Activated T-cell treated with anti-CD3 and anti-CD28 coated beads, Interleukin-2, amount 50 U/mL, for 72 hours (primary cell): ENCODE measurements at regions not wholly inside any gene's neighbourhood (a gene's known extent, or its start where the extent isn't known, plus 50 kb on each side); places are given as distances from the start of the nearest gene placed in this dataset.
"Not testable (repeated sequence)": the region's sequence is repeated elsewhere in the genome, so short reads cannot be mapped to it uniquely, and the experiment has no call there.

ENCODE experiments used
- ATAC-seq, 2 donors: fragments of 150-1000 bp; cut with Tn5 transposase; replicated peaks in 1 of 2; 2 replicates each; pipeline ENCODE4 v1.10.0; 2021; ENCODE audit warnings: moderate library complexity in 2 of 2, mild to moderate bottlenecking in 1 of 2
- DNase-seq, 2 donors: peaks; one replicate each; pipeline ENCODE4 v3.0.0; 2021 to 2022; ENCODE audit warnings: mixed read lengths in 1 of 2
- H3K27ac Mint-ChIP-seq: one replicate; pipeline ENCODE4 v1.8.0; 2022; ENCODE audit warnings: mild to moderate bottlenecking, moderate library complexity, mixed read lengths
- H3K27me3 Mint-ChIP-seq: one replicate; pipeline ENCODE4 v1.8.0; 2022; ENCODE audit warnings: low read depth, mixed read lengths
- H3K36me3 Mint-ChIP-seq, 2 donors: one replicate each; pipeline ENCODE4 v1.8.0; 2022; ENCODE audit warnings: mixed read lengths in 2 of 2, mild to moderate bottlenecking in 1 of 2; ENCODE audit not compliant: insufficient read depth in 2 of 2
- H3K4me1 Mint-ChIP-seq: one replicate; pipeline ENCODE4 v1.8.0; 2022; ENCODE audit warnings: low read depth, mixed read lengths
- H3K4me3 Mint-ChIP-seq, 2 donors: one replicate each; pipeline ENCODE4 v1.8.0; 2022; ENCODE audit warnings: mild to moderate bottlenecking in 2 of 2, mixed read lengths in 2 of 2, moderate library complexity in 2 of 2
- H3K9me3 Mint-ChIP-seq, 2 donors: one replicate each; pipeline ENCODE4 v1.8.0; 2022; ENCODE audit warnings: mixed read lengths in 2 of 2

DNA sequence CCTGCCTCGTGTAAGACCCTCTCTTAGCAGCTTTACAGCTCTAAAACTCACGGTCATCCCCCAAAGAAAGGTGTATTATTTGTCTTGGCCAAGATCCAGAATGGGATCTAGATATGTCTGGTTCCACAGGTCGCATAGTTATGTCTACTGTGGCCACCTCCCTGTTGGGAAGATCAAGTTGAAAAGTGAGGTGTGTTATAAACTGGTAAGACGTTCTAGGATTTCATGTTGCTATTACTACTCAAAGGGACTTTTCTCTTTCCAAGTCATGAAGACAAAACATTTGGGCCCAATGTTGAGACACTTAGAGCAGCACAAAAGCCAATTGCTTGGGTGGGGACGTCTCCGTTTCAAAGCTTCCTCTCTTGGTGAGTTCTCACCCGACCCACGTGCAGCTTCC, 766.0 kb downstream of the RNF144A start:
- Mint-ChIP-seq H3K9me3 (peaks cover 0 to 4% of the 10 kb centered on the region in 2 donors), H3K4me1 (peaks cover 26% of the 10 kb centered on the region), H3K27me3 (no peaks in the 10 kb centered on the region), H3K27ac (no peak overlapping the region), H3K36me3 (peaks cover 0 to 3% of the 10 kb centered on the region in 2 donors), H3K4me3 (no peak overlapping the region)
- no peak for DNase-seq
- no peak for ATAC-seq

DNA sequence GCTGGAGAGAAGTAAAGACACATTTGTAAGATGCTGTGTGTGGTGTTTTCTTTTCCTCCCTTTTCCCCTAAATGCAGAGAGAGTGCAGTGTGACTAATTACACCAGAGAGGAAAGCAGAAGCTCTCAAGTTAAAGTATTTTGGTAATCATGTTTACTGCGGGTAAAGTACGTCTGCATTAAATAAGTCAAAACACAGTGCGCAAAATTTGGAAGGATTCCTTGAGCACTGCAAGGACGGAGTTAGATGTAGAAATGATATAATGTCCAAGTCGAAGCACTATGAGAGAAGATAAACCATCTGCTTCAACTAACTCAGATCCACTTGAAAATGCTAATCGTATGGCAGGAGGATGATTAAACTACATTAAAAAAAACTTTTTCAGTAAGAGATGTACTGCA, 766.5 kb downstream of the RNF144A start:
- ATAC-seq (no peak), DNase-seq (no peak)
- Mint-ChIP-seq H3K36me3 (no peaks in the 10 kb centered on the region), H3K4me1 (peaks cover 21% of the 10 kb centered on the region), H3K27ac (no peak overlapping the region), H3K4me3 (no peak overlapping the region), H3K27me3 (no peaks in the 10 kb centered on the region), H3K9me3 (peaks cover 0 to 1% of the 10 kb centered on the region in 2 donors)

DNA sequence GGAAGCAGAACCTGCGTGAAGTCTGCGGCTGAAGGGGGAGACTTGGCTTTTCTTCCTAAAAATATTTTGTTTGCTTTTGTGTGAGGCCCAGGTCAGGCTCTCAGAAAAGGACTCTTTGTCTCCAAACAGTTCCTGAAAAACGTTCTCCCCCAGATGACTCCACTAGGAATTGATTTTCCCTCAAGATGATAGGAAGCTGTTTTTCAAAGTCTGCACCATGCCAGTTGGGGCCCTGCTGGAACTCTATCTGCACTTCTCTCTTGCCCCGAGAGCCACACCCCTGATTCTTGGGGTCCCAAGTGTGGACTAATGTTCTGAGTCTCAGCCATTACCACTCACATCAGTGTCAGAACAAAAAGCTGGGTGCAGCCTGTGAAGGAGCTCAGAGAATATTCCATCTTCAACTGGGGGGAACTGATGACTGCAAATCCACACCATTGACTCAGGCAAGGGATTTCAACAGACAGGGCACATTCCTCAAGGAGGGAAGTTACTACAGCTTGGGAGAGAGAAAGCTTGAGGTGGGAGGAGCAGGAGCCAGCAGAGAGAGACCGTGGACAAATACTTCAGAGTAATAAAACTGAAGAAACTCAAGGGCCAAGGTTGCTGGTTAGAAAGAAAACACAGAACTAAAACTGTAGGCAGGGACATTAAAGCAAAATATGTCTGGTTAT, 768.3 kb downstream of the RNF144A start:
- Mint-ChIP-seq H3K4me1 (peaks cover 4% of the 10 kb centered on the region), H3K36me3 (no peaks in the 10 kb centered on the region), H3K27me3 (no peaks in the 10 kb centered on the region), H3K9me3 (peaks cover 0 to 1% of the 10 kb centered on the region in 2 donors), H3K27ac (no peak overlapping the region), H3K4me3 (no peak overlapping the region)
- ATAC-seq (no peak), DNase-seq (no peak)

DNA sequence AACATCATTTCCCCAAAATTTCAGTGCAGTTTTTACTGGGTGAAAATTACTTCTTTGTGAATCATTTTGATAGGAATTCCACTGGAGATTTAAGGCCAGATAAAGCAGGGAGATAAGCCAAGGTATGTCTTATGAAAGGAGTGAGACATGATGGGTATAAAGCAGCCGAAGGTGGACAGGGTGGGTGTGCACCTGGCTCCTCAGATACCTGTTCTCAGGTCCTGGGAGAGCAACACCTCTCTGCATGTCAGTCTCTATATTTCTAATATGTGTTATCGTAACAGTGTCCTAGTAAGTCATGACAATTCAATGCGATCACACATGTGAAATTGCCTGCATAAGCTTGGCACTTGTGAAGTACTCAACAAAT, 768.8 kb downstream of the RNF144A start:
- H3K27me3 Mint-ChIP-seq: no peaks in the 10 kb centered on the region
- H3K4me3 Mint-ChIP-seq: no peak overlapping the region
- DNase-seq (no peak), ATAC-seq (no peak)
- no peak overlapping the region for H3K27ac Mint-ChIP-seq
- peaks cover 0 to 1% of the 10 kb centered on the region in 2 donors for H3K9me3 Mint-ChIP-seq
- H3K36me3 Mint-ChIP-seq: no peaks in the 10 kb centered on the region
- H3K4me1 Mint-ChIP-seq: peaks cover 4% of the 10 kb centered on the region

DNA sequence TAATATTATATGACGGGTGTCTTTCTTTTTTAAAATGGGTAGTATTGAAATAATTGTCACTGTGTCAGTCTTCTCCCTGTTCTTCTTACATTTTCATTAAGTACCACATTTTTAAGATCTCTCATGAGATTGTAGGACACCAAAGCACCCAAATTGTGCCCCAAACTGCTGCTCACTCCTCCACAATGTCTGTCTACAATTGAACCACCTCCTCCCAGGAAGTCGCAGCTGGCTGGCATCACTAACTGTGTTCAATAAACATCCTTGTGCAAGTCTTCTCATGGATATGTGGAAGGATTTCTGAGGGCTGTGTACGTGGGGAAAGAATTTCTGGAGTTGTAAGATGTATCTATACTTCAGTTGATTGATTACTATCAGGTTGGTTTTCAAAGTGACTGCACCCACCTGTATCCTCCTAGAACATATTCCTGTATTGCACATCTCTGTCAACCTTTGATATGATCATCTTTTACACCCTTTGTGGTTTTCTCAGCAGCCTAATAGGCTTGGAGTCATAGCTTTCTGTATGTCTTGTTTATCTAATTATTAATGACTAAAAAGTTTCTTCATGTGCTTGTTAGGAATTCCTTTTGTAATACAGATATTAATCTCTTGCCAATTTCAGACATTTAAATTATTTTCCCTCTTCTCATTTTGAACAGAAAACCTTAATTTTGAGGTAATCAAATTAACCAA, 774.9 kb downstream of the RNF144A start:
- H3K27me3 Mint-ChIP-seq: no peaks in the 10 kb centered on the region
- no peak for ATAC-seq
- H3K4me3 Mint-ChIP-seq: peak overlapping the region; percentile 27 to 32
- no peak for DNase-seq
- H3K27ac Mint-ChIP-seq: peak overlapping the region; percentile 43
- H3K36me3 Mint-ChIP-seq: peaks cover 0 to 5% of the 10 kb centered on the region in 2 donors
- H3K9me3 Mint-ChIP-seq: peaks cover 1 to 2% of the 10 kb centered on the region in 2 donors
- peaks cover 42% of the 10 kb centered on the region for H3K4me1 Mint-ChIP-seq

DNA sequence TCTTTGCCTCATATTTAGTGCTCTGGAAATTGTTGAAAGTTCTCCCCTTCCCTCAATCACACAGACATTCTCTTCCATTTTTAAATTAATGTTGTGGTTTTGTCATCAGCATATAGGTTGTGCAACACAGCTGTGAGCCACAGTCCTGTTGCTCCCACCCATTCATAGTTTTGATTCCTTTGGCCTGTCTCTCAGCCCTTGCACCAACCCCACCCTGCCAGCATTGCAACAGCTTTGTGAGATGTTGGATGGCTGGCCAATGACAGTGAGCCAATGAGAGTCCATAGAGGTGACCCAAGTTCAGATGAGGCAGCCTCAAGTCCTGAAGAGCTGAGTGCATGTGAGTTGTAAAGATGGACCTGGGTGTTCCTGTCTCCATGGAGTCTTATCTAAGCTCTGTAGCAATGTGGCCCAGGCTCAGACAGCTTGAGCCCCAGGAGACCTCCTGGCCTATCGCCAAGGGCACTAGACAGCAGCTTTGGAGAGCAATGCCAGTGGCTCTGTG, 775.5 kb downstream of the RNF144A start:
- Mint-ChIP-seq H3K9me3 (peaks cover 0 to 2% of the 10 kb centered on the region in 2 donors), H3K27ac (peak overlapping the region; percentile 43), H3K4me1 (peaks cover 42% of the 10 kb centered on the region), H3K36me3 (peaks cover 0 to 5% of the 10 kb centered on the region in 2 donors), H3K27me3 (no peaks in the 10 kb centered on the region), H3K4me3 (peak overlapping the region; percentile 23 to 32)
- no peak for DNase-seq
- ATAC-seq: no peak

DNA sequence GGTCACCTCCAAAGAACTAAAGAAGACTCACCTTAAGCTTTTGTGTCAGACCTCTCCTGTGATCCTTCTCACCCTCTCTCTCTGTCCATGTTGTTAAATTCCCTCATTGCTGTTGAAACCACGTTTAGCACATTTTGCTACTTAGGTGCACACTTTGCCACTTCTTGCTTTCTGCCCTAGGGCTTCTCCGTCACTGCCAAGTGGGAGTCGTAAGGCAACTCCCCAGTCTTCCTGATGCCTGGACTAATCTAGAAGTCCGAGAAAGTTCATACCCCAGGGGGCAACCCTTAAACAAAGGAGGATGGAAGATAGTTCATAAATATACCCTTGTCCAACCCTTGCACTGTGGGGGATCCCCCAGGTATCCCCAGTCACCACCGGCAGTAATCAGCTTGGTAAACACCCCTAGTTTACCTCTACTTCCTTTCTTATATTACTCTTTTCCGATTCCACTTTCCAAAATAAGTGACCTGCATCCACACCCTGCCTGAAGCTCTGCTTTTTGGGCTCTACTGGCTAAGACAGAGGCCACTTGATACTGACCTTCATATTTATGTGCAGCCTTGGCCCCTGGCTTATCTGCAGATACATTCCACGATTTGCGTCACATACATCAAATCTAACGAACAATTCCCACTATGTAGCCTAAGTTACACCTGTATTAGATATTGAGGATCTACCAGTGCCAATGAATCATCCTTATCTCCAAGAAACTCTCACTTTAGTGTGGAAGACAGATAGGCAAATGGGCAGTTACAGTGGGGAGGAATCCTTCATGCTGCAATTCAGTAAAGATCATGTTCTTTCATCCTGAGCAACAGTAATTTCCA, 776.2 kb downstream of the RNF144A start:
- H3K4me3 Mint-ChIP-seq: peak overlapping the region; percentile 32 to 40

DNA sequence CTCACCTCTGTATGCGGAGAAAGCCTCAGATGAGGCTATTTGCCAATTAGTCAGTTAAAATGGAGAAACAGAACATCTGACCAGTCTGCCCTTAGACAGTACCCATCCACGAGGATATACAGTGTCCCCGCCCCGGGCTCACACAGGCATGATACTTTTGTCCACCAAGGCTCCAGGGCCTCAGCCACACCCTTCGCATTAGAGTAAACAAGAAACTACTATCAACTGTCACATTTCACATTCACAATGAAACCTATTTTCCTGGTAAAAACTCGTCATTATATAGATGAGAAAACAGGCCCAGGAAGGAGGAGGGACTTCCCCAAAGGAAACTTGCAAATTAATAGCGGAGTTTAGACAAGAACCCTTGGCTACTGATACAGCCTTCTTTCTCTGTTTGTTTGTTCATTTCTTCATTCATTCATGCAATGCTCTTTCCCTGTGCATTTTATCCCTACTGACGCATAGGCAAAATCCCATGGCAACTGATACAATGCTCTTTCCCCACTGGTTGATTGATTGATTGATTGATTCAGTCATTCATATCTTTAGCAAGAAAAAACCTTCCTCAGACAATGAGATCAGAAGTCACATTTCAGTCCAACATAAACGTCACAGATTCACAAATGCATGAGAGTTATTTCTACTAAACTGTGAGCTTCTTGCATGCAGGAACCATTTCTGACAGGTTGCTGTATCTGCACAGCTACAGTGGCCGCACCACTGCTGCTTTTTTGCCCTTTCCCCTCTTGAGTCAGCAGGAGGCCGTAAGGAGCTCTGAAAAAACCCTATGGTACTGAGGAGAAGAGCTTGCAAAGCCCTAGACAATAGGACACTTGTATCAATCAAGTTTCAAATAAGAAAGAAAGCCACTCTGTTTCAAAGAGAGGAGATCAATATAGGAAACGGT, 777.1 kb downstream of the RNF144A start:
- Mint-ChIP-seq H3K4me3 (peak overlapping the region; percentile 32 to 40), H3K9me3 (peaks cover under 1 to 2% of the 10 kb centered on the region in 2 donors), H3K27ac (peak overlapping the region; percentile 30), H3K4me1 (peaks cover 42% of the 10 kb centered on the region), H3K36me3 (peaks cover 0 to 5% of the 10 kb centered on the region in 2 donors), H3K27me3 (no peaks in the 10 kb centered on the region)
- DNase-seq (peak; percentile 24 to 44), ATAC-seq (peak; percentile 77 to 85)

More for the DNA sequence above, 776.2 kb downstream of the RNF144A start:
- Mint-ChIP-seq H3K27me3 (no peaks in the 10 kb centered on the region), H3K9me3 (peaks cover 0 to 2% of the 10 kb centered on the region in 2 donors), H3K4me1 (peaks cover 42% of the 10 kb centered on the region), H3K27ac (peak overlapping the region; percentile 30), H3K36me3 (peaks cover 0 to 5% of the 10 kb centered on the region in 2 donors)
- DNase-seq (no peak), ATAC-seq (peak in 1 of 2 donors; percentile 4)

DNA sequence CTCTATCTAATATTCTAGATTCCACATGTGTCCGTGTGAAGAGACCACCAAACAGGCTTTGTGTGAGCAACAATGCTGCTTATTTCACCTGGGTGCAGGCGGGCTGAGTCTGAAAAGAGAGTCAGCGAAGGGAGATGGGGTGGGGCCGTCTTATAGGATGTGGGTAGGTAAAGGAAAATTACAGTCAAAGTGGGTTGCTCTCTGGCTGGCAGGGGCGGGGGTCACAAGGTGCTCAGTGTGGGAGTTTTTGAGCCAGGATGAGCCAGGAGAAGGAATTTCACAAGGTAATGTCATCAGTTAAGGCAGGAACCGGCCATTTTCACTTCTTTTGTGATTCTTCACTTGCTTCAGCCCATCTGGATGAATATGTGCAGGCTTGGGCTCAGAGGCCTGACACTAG, 779.3 kb downstream of the RNF144A start:
- not testable (repeated sequence) for H3K27me3 Mint-ChIP-seq, H3K9me3 Mint-ChIP-seq, DNase-seq, H3K27ac Mint-ChIP-seq, H3K4me3 Mint-ChIP-seq, ATAC-seq, H3K36me3 Mint-ChIP-seq
- peaks cover 42% of the 10 kb centered on the region for H3K4me1 Mint-ChIP-seq

DNA sequence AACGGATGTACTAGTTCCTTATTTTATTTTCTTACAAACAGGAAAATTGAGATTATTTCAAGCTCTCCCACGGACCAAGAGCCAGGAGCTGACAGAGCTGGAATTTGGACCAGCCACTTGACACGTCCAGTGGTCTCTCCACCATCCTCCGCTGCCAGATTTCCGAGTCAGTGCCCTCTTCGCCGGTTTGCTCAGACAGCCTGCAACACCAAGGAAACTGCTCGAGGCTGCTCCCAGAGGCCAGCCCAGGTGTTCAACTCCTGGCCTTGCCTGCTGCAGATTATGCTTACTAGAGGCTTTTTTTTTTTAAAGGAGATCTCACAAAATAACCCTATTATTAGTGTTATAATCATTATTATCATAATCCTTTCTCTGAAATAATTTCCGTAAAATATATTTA, 779.8 kb downstream of the RNF144A start:
- H3K27ac Mint-ChIP-seq: no peak overlapping the region
- no peak for ATAC-seq

DNA sequence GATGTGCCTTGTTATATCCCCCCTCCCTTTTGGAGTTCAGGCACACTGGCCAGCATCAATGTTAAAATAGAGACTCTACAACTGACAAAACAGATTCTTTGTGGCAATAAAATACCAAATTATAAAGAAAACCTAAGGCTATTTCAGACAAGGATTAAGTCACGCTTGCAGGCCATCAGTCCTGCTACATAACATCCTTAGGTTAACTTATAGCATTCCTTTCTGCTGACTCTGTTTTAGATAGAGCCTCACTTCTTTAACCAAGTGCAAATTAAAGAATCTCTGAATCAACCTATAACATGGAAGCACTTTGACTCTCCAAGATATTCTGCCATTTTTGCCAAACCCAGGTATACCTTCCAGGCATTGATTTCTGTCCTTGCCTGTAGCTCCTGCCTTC, 784.6 kb downstream of the RNF144A start:
- DNase-seq: no peak
- Mint-ChIP-seq H3K27ac (no peak overlapping the region), H3K4me1 (peaks cover 20% of the 10 kb centered on the region), H3K36me3 (peaks cover 0 to 2% of the 10 kb centered on the region in 2 donors), H3K4me3 (no peak overlapping the region), H3K9me3 (peaks cover 1 to 3% of the 10 kb centered on the region in 2 donors), H3K27me3 (no peaks in the 10 kb centered on the region)
- no peak for ATAC-seq

More for the DNA sequence above, 779.8 kb downstream of the RNF144A start:
- Mint-ChIP-seq H3K9me3 (peaks cover 1 to 3% of the 10 kb centered on the region in 2 donors), H3K27me3 (no peaks in the 10 kb centered on the region), H3K4me1 (peaks cover 38% of the 10 kb centered on the region), H3K4me3 (no peak overlapping the region), H3K36me3 (peaks cover 2% of the 10 kb centered on the region in 2 donors)
- DNase-seq: no peak

DNA sequence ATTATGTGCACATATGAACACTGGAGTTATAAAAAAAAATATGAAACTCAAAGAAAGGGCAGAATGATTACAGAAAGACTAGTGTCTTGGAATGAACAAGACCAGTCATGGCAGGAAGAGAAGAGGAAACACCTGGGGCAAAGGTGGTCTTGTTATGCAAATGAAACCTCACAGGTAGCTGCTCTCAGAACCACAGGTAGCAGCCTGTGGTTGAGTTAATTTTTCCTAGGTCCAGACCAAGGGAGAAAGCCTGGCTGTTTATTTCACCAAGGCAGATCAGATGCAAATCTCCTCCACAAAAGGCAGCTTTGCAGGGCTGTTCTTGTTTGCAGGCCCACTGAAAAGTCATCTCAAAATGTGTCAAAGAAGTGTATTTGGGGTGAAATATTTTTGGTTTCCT, 785.8 kb downstream of the RNF144A start:
- Mint-ChIP-seq H3K9me3 (peaks cover 1 to 3% of the 10 kb centered on the region in 2 donors), H3K4me1 (peaks cover 20% of the 10 kb centered on the region), H3K36me3 (peaks cover 0 to 2% of the 10 kb centered on the region in 2 donors), H3K27ac (no peak overlapping the region), H3K4me3 (no peak overlapping the region), H3K27me3 (no peaks in the 10 kb centered on the region)
- no peak for ATAC-seq
- DNase-seq: no peak
